Epithelial cell of proximal tubule (primary cell): ENCODE measurements at regions not wholly inside any gene's neighbourhood (a gene's known extent, or its start where the extent isn't known, plus 50 kb on each side); places are given as distances from the start of the nearest gene placed in this dataset.

Source experiments
- DNase-seq: peaks from one replicate; pipeline ENCODE4 v3.0.0-alpha.2; 2011; ENCODE audit warnings: low read depth
- H3K4me3 ChIP-seq: 2 replicates; pipeline ENCODE4 v1.5.1; 2011; ENCODE audit warnings: low read depth, mild to moderate bottlenecking, low read length
- TF ChIP-seq, protein P1 (sequence below): conservative IDR thresholded peaks from 2 replicates; pipeline ENCODE4 v1.5.1; 2012; ENCODE audit warnings: low read depth, mild to moderate bottlenecking, low read length

DNA sequence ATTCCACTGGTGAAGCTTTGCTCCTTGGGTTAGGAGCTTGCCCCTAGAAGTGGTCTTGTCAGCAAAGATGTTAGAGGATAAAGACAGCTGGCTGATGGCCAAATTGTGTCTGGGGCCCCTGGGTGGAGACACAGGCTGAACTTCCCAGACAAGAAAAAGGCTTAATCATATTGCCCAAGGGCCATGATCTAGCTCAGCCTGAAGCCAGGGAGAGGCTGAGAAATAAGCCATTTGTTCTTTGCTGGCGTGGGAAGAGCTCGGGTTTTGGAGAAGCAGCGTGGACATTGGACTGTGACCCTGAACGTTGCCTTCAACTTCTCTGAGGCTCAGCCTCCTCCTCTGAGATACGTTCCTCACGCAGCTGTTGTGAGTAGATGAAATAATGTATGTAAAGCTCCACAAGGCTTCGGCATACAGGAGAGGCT, 153.0 kb downstream of the ZFP36L2 start:
- TF ChIP-seq, protein P1, sequence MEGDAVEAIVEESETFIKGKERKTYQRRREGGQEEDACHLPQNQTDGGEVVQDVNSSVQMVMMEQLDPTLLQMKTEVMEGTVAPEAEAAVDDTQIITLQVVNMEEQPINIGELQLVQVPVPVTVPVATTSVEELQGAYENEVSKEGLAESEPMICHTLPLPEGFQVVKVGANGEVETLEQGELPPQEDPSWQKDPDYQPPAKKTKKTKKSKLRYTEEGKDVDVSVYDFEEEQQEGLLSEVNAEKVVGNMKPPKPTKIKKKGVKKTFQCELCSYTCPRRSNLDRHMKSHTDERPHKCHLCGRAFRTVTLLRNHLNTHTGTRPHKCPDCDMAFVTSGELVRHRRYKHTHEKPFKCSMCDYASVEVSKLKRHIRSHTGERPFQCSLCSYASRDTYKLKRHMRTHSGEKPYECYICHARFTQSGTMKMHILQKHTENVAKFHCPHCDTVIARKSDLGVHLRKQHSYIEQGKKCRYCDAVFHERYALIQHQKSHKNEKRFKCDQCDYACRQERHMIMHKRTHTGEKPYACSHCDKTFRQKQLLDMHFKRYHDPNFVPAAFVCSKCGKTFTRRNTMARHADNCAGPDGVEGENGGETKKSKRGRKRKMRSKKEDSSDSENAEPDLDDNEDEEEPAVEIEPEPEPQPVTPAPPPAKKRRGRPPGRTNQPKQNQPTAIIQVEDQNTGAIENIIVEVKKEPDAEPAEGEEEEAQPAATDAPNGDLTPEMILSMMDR = no peak
- DNase-seq = no peak
- no peak overlapping the region for H3K4me3 ChIP-seq

DNA sequence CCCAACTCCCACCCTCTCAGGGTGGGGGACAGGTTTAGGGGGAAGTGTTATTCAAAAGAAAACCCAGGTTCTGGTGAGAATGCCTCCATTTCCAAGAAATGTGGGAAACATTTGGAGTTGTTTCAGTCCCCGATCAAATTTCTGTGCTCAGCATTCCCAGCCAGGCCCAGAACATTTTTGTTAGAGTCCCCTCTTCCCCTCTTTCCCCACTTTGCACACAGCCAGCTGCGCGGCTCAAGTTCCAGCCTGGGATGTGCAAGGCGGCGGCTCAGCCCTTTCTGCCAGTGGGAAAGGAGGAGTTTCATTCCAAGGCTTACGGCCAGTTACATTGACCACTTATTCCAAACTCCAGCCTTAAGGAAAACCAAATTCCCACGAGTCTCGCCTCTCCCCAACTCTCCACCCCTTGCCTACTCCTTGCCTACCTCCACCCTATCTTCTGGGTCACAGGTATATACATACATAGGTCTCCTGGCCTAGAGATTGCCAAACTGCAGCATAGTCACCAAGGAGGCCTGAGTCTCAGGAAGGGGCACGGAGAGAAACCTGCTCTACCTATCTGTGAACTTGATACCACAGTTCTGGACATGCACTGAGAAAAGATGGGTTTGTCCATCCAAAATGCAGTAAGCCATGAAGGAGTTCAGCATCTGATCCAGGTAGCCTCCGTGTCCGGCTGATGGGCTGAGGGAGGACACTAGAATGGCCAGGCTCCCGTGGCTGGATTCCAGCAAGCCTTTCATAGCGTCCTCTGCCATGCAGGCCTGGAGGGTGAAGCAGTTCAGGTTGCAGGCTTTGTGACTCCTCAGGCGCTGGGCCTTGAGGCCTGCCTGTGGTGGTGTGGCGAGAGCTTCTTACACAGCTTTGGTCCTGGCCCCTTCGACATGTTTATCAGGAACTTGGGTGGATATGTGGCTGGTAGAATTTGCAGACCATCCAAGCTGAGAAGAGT, 154.5 kb downstream of the ZFP36L2 start:
- DNase-seq = no peak
- no peak overlapping the region for H3K4me3 ChIP-seq
- TF ChIP-seq, protein P1 = no peak

DNA sequence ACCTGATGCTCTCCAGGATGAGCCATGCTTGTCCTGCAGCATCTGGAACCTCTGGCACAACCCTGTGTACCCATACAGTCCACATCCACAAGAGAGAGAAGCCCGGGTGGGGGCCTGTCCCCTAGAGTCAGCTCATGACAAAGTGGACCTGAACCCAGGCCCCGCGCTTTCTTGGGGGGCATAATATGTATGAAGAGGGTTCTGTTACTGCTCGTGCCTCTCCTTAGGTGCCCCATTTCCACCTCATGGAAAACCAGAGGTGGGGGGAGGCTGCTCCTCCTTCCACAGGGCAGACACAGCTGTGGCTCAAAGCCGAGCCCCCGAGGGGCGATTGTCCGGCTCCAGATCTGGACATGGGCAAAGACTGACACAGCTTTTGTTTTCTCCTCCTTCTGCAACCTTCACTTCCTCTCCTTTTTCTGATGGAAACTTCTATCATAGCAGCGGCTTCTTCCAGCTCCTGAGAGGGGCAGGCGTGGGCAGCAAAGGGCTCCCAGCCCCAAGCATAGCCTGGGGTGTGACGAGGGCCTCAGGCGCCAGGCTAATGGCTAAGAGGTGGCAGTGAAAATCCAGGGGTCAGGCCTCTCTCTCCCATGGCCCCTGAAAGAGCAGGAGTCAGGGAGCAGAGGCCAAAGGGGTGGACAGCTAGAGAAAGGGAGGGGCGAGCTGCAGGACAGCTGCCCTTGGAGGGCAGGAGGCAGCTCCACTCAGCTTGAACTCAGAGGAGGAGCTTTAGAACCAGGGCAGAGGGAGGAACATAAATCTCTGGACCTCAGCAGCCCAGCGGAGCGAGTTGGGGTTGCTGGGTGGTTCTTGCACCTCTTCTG, 155.5 kb downstream of the ZFP36L2 start:
- TF ChIP-seq, protein P1 = no peak
- no peak overlapping the region for H3K4me3 ChIP-seq
- DNase-seq = no peak

DNA sequence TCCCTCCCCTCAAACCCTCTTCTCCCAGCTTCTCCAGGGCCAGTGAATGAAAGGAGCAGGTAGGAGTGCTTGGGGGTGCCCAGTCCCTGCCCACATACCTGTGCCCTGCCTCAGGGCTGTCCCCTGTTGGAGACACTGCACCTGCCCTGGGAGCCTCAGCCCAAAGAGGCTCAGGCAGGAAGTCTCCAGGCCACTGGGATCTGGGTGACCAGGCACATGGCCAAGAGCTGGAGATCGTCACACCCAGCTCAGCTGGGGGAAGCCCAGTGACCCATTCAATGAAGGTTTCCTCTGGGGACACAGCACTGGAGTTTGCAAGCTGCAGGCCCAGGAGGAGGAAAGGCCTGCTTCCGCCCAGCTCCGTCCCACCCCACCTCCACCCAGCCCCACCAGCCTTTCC, 156.4 kb downstream of the ZFP36L2 start:
- DNase-seq = no peak
- TF ChIP-seq, protein P1 = peak; percentile 7
- H3K4me3 ChIP-seq = no peak overlapping the region

DNA sequence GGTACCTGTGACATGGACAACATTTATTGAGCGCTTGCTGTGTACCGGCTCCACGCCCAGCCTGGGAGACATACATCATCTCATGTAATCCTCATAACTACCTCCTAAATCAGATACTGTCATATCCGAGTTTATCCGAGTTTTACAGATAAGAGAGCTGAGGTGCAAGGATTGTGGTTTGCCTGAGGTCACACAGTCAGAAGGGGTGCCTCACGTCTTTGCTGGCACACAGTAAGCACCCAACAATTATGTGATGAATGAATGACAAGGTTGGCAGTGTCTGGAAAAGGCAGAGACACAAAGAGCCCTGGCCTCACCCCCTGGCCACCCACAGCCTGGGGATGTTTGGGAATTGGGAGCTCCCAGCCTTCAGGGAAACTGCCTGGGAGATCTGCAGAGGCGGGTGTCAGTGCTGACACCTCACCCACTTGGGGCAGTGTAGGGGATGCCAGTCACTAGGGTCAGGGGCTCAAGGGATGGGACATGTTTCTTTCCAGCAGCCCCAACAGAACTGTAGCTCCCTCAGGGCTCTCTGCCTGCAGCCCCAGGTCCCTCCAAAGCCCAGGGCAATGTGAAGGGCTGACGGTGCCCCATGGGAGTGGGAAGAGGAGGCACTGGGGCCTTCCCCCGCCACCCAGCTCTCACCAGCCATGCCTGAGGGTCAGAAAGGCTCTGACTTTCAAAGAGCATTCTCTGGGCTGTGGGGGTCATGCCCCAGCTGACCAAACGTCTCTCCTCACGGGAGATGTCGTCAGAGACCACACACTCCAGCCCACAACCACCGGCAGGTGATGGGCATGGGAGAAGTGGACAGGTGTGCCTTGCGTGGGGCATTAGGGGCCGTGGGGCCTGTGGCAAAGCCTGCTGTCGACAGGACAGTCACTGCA, 157.5 kb downstream of the ZFP36L2 start:
- no peak for DNase-seq
- H3K4me3 ChIP-seq = no peak overlapping the region
- TF ChIP-seq, protein P1 = no peak

DNA sequence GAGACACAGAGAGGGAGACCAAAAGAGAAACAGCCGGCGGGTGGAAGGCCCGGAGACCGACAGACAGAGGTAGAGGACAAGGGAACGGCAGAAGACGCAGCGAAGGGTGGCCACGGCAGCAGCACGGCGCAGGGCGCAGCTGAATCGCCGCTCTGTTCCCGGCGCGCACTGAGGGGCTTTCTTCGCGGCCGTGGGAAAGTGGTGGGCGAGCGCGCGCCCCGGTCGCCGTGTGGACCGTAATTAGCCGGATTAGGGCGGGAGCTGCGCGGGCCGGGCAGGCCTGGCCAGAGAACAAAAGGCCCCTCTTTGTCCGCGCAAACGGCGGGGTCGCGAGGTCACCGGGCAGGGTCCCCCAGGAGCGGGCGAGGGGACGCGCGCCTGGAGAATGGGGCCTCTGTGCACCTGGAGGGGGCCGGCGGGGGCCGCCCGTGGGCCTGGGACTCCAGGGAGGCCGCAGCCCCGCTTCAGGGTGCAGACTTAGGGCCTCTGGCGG, 158.3 kb downstream of the ZFP36L2 start:
- TF ChIP-seq, protein P1 = no peak
- no peak for DNase-seq
- no peak overlapping the region for H3K4me3 ChIP-seq
